Esophagus muscularis mucosa (tissue), 3 donors: ENCODE measurements at regions not wholly inside any gene's neighbourhood (a gene's known extent, or its start where the extent isn't known, plus 50 kb on each side); places are given as distances from the start of the nearest gene placed in this dataset.
"Not testable (repeated sequence)": the region's sequence is repeated elsewhere in the genome, so short reads cannot be mapped to it uniquely, and the experiment has no call there.

Source experiments
- CTCF ChIP-seq, 3 experiments: fragments of 200-600 bp in 2 of 3; fragments of 450-650 bp in 1 of 3; sonication (generic) in 2 of 3; IDR thresholded peaks; one replicate each; pipeline ENCODE4 v1.5.1; 2017 to 2019; ENCODE audit warnings: antibody characterized with exemption in 3 of 3, mild to moderate bottlenecking in 2 of 3, moderate library complexity in 1 of 3
- POLR2A ChIP-seq: fragments of 450-650 bp; IDR thresholded peaks from one replicate; pipeline ENCODE4 v1.6.1; 2017; ENCODE audit warnings: antibody characterized with exemption, moderate library complexity, mild to moderate bottlenecking, low read depth
- POLR2AphosphoS5 ChIP-seq, 2 donors: sonication (generic); formaldehyde crosslinking; IDR thresholded peaks; one replicate each; pipeline ENCODE4 v1.6.1; 2017; ENCODE audit warnings: antibody characterized with exemption in 2 of 2

DNA sequence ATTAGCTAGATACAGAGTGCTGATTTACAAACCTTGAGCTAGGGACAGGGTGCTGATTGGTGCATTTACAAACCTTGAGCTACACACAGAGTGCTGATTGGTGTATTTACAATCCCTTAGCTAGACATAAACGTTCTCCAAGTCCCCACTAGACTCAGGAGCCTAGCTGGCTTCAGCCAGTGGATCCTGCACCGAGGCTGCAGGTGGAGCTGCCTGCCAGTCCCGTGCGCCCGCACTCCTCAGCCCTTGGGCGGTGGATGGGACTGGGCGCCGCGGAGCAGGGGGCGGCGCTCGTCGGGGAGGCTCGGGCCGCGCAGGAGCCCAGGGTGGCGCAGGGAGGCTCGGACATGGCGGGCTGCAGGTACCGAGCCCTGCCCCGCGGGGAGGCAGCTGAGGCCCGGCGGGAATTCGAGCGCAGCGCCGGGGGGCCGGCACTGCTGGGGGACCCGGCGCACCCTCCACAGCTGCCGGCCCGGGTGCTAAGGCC lies 157.7 kb downstream of the BRD1 start:
- not testable (repeated sequence) for TF ChIP-seq POLR2A; CTCF (IDR thresholded peaks at IDR 0.05)
- peak in 1 of 2 donors; percentile 22 for TF ChIP-seq POLR2AphosphoS5 (IDR thresholded peaks at IDR 0.05)
